CD4-positive, alpha-beta T cell (primary cell): ENCODE measurements at regions not wholly inside any gene's neighbourhood (a gene's known extent, or its start where the extent isn't known, plus 50 kb on each side); places are given as distances from the start of the nearest gene placed in this dataset.

Experiments
- ATAC-seq: fragments of 200-7000 bp; cut with Tn5 transposase; one replicate; pipeline ENCODE4 v1.10.0; 2022; ENCODE audit warnings: mild to moderate bottlenecking; ENCODE audit not compliant: poor library complexity
- CTCF ChIA-PET: fragments of 350-600 bp; sonication (Branson Sonifier 250); formaldehyde crosslinking; loops from one replicate; lab custom pipeline; 2021; ENCODE audit warnings: antibody characterized with exemption, inconsistent platforms; lab: Charles Lee
- POLR2A ChIA-PET: fragments of 350-600 bp; sonication (Branson Sonifier 250); formaldehyde crosslinking; loops from one replicate; lab custom pipeline; 2021; ENCODE audit warnings: antibody characterized with exemption, inconsistent platforms; lab: Charles Lee
- DNase-seq, 14 experiments: peaks; one replicate each; pipeline ENCODE4 v3.0.0-alpha.2; 2013 to 2020; ENCODE audit warnings: mixed read lengths in 2 of 14
- H3K27ac ChIP-seq, 2 donors: one replicate each; pipeline versions ENCODE4 v1.5.1 to v1.7.0; 2013; ENCODE audit warnings: low read length in 2 of 2, low read depth in 1 of 2, mild to moderate bottlenecking in 1 of 2
- H3K27me3 ChIP-seq, 2 experiments: 1 replicate in 1 of 2; 2 replicates in 1 of 2; pipeline versions ENCODE4 v1.6.1 to v1.7.0; 2013; ENCODE audit warnings: low read length in 2 of 2, control low read depth in 1 of 2, mild to moderate bottlenecking in 1 of 2, moderate library complexity in 1 of 2; ENCODE audit not compliant: insufficient read depth in 2 of 2, control insufficient read depth in 1 of 2
- H3K36me3 ChIP-seq: one replicate; pipeline ENCODE4 v1.6.1; 2013; ENCODE audit warnings: low read length, control low read depth; ENCODE audit not compliant: insufficient read depth
- H3K4me1 ChIP-seq: one replicate; pipeline ENCODE4 v1.6.1; 2013; ENCODE audit warnings: low read length, control low read depth; ENCODE audit not compliant: insufficient read depth
- H3K4me3 ChIP-seq: one replicate; pipeline ENCODE4 v1.5.1; 2013; ENCODE audit warnings: mild to moderate bottlenecking, low read length, moderate library complexity
- H3K9me3 ChIP-seq, 2 experiments: 1 replicate in 1 of 2; 2 replicates in 1 of 2; pipeline versions ENCODE4 v1.6.1 to v1.7.0; 2013; ENCODE audit warnings: low read length in 2 of 2, mild to moderate bottlenecking in 2 of 2, control low read depth in 1 of 2, moderate library complexity in 1 of 2; ENCODE audit not compliant: control insufficient read depth in 1 of 2, insufficient read depth in 1 of 2
- H3K27ac Mint-ChIP-seq: one replicate; pipeline ENCODE4 v1.8.0; 2020; ENCODE audit warnings: mixed read lengths
- H3K27me3 Mint-ChIP-seq: one replicate; pipeline ENCODE4 v1.8.0; 2021; ENCODE audit warnings: mixed read lengths
- H3K36me3 Mint-ChIP-seq: one replicate; pipeline ENCODE4 v1.8.0; 2021; ENCODE audit warnings: low read depth, mixed read lengths
- H3K4me1 Mint-ChIP-seq: one replicate; pipeline ENCODE4 v1.8.0; 2021; ENCODE audit warnings: low read depth, mixed read lengths
- H3K4me3 Mint-ChIP-seq: one replicate; pipeline ENCODE4 v1.8.0; 2020; ENCODE audit warnings: mild to moderate bottlenecking, mixed read lengths
- H3K9me3 Mint-ChIP-seq: one replicate; pipeline ENCODE4 v1.8.0; 2020; ENCODE audit warnings: mixed read lengths
- intact Hi-C, 2 experiments: fragments of 100-400 bp; cut with DNase I in 1 of 2; cut with micrococcal nuclease in 1 of 2; formaldehyde crosslinking; loops; one replicate each; pipeline versions ENCODE4 v1.15.1 to v1.9.0; 2023 to 2025; cut with DNase I, micrococcal nuclease
- TF ChIP-seq, protein P1 (sequence below): fragments of 200-600 bp; IDR thresholded peaks from one replicate; pipeline ENCODE4 v1.8.0; 2022; ENCODE audit warnings: antibody characterized with exemption, mild to moderate bottlenecking

DNA sequence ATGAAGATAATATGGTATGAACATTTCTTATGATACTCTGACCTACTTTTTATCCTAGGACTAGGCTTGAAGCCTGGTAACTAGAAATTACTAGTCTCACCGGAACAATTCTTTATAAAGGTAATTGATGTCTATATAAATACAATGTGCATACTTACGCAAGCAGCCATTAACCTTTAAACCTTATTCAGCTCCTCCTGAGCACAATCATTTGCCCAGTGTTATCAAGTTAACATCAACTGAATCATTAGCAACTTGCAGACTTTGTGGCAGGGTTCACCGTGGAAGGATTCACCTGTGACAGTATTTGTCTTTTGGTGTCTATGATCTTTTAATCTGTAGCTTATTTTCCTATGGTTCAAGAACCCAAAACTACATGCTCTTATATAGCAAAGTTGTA is 508.6 kb upstream of the KLHL1 start:
- Histone ChIP-seq H3K4me3 (no peak overlapping the region), H3K36me3 (no peaks in the 10 kb centered on the region), H3K27ac (no peak overlapping the region), H3K27me3 (no peaks in the 10 kb centered on the region), H3K4me1 (no peaks in the 10 kb centered on the region), H3K9me3 (peaks cover 0 to 3% of the 10 kb centered on the region in 2 experiments)
- ChIA-PET CTCF (no interaction called here), POLR2A (no interaction called here)
- Mint-ChIP-seq H3K27me3 (no peaks in the 10 kb centered on the region), H3K27ac (no peak overlapping the region), H3K4me1 (no peaks in the 10 kb centered on the region), H3K9me3 (peaks cover 2% of the 10 kb centered on the region), H3K4me3 (no peak overlapping the region), H3K36me3 (no peaks in the 10 kb centered on the region)
- intact Hi-C loops: no loop called here
- ATAC-seq (no peak), DNase-seq (no peak)
- TF ChIP-seq, protein P1, sequence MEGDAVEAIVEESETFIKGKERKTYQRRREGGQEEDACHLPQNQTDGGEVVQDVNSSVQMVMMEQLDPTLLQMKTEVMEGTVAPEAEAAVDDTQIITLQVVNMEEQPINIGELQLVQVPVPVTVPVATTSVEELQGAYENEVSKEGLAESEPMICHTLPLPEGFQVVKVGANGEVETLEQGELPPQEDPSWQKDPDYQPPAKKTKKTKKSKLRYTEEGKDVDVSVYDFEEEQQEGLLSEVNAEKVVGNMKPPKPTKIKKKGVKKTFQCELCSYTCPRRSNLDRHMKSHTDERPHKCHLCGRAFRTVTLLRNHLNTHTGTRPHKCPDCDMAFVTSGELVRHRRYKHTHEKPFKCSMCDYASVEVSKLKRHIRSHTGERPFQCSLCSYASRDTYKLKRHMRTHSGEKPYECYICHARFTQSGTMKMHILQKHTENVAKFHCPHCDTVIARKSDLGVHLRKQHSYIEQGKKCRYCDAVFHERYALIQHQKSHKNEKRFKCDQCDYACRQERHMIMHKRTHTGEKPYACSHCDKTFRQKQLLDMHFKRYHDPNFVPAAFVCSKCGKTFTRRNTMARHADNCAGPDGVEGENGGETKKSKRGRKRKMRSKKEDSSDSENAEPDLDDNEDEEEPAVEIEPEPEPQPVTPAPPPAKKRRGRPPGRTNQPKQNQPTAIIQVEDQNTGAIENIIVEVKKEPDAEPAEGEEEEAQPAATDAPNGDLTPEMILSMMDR: no peak

DNA sequence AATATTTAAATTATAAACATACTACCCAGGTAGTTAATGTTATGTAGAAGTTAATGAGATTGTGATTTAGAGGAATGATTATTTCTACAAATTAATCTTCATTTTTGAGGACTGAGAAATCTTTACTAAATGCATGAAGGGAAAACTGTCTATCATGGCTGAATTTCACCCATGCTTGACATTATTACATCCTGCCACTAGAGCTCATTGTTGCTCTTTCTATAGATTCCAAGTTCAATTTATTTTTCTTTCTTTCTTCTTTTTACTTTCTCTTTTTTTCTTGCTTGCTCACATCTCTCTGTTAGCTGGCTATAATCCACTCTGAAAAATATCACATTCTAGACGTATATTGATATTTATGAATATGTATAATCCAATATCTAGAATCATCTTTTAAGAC is 505.0 kb upstream of the KLHL1 start:
- H3K9me3 ChIP-seq: peaks cover 0 to under 1% of the 10 kb centered on the region in 2 experiments
- Mint-ChIP-seq H3K9me3 (peaks cover 2% of the 10 kb centered on the region), H3K36me3 (no peaks in the 10 kb centered on the region), H3K27me3 (no peaks in the 10 kb centered on the region), H3K4me1 (no peaks in the 10 kb centered on the region), H3K4me3 (no peak overlapping the region), H3K27ac (no peak overlapping the region)
- no peaks in the 10 kb centered on the region for H3K4me1 ChIP-seq
- H3K36me3 ChIP-seq: no peaks in the 10 kb centered on the region
- no peaks in the 10 kb centered on the region for H3K27me3 ChIP-seq
- H3K27ac ChIP-seq: no peak overlapping the region
- intact Hi-C loops: no loop called here
- no peak overlapping the region for H3K4me3 ChIP-seq
- no peak for ATAC-seq
- no peak for DNase-seq
- TF ChIP-seq, protein P1: no peak
- ChIA-PET POLR2A (no interaction called here), CTCF (no interaction called here)

DNA sequence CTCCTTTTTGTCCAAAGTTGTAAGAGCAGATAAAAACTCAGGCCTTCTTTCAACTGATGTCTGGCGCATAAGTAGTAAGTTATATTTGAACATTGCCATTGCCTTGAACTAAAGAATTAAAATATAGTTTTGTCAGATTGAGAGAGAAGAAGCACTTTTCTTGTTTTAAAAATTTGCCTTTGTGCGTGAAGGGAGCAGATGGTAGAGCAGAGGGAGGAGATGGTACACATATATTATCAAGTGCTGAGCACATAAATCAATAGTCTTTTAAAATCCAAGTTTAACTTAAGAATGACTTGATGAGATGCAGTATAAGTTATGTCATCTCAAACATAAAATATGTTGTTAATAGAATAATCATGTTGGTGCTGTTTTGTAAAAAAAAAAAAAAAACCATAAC is 504.6 kb upstream of the KLHL1 start:
- H3K4me1 Mint-ChIP-seq: no peaks in the 10 kb centered on the region
- no peak overlapping the region for H3K4me3 Mint-ChIP-seq
- H3K9me3 Mint-ChIP-seq: peaks cover 2% of the 10 kb centered on the region
- no peaks in the 10 kb centered on the region for H3K27me3 ChIP-seq
- no peaks in the 10 kb centered on the region for H3K27me3 Mint-ChIP-seq
- no peak overlapping the region for H3K27ac ChIP-seq
- CTCF ChIA-PET: no interaction called here
- H3K36me3 ChIP-seq: no peaks in the 10 kb centered on the region
- DNase-seq: no peak
- no peaks in the 10 kb centered on the region for H3K4me1 ChIP-seq
- TF ChIP-seq, protein P1: no peak
- H3K27ac Mint-ChIP-seq: no peak overlapping the region
- no peak overlapping the region for H3K4me3 ChIP-seq
- POLR2A ChIA-PET: no interaction called here
- intact Hi-C loops: no loop called here
- no peaks in the 10 kb centered on the region for H3K9me3 ChIP-seq
- ATAC-seq: no peak
- H3K36me3 Mint-ChIP-seq: no peaks in the 10 kb centered on the region
